ENCODE measurements at regions not wholly inside any gene's neighbourhood (a gene's known extent, or its start where the extent isn't known, plus 50 kb on each side); places are given as distances from the start of the nearest gene placed in this dataset.

- Mint-ChIP-seq H3K27me3 (no peaks in the 10 kb centered on the region), H3K4me3 (no peak overlapping the region), H3K27ac (no peak overlapping the region), H3K4me1 (no peaks in the 10 kb centered on the region), H3K36me3 (no peaks in the 10 kb centered on the region), H3K9me3 (ENCODE audit: low read depth) (no peaks in the 10 kb centered on the region)
- ATAC-seq (no peak), DNase-seq (no peak)
- CTCF ChIA-PET = no interaction called here
These were observed 160.9 kb downstream of the DCLK3 start for GRCh38 chr3:36603423-36603822.

- Mint-ChIP-seq H3K27ac (no peak overlapping the region), H3K4me3 (no peak overlapping the region), H3K9me3 (ENCODE audit: low read depth) (no peaks in the 10 kb centered on the region), H3K27me3 (no peaks in the 10 kb centered on the region), H3K4me1 (no peaks in the 10 kb centered on the region), H3K36me3 (no peaks in the 10 kb centered on the region)
- CTCF ChIA-PET = no interaction called here
- DNase-seq (no peak), ATAC-seq (no peak)
These were observed 163.9 kb downstream of the DCLK3 start for GRCh38 chr3:36600404-36600803.

All from activated CD8-positive, alpha-beta memory T cell treated with anti-CD3 and anti-CD28 coated beads, Interleukin-2, amount 10 ng/mL, durations not matched to agents 7 days and 5 days (primary cell).